Activated CD8-positive, alpha-beta memory T cell treated with anti-CD3 and anti-CD28 coated beads, Interleukin-2, amount 50 U/mL, for 48 hours (primary cell): ENCODE measurements at regions not wholly inside any gene's neighbourhood (a gene's known extent, or its start where the extent isn't known, plus 50 kb on each side); places are given as distances from the start of the nearest gene placed in this dataset.
"Not testable (repeated sequence)": the region's sequence is repeated elsewhere in the genome, so short reads cannot be mapped to it uniquely, and the experiment has no call there.

Experiments used
- DNase-seq: peaks from one replicate; pipeline ENCODE4 v3.0.0-alpha.2; 2020

- no peak for DNase-seq
Measured at GRCh38 chr1:166629946-166630345, 209.3 kb upstream of the POGK start.

- DNase-seq: no peak
Measured at GRCh38 chr1:166630369-166630768, 208.9 kb upstream of the POGK start.

GRCh38 chr1:166638137-166638536 is 201.1 kb upstream of the POGK start:
- no peak for DNase-seq

- DNase-seq: not testable (repeated sequence)
Measured at GRCh38 chr1:166657228-166657627, 182.0 kb upstream of the POGK start.

GRCh38 chr1:166666790-166667189 is 172.5 kb upstream of the POGK start:
- DNase-seq: not testable (repeated sequence)

GRCh38 chr1:166667600-166667999 is 171.7 kb upstream of the POGK start:
- DNase-seq: not testable (repeated sequence)

GRCh38 chr1:166671627-166672026 is 167.6 kb upstream of the POGK start:
- no peak for DNase-seq

GRCh38 chr1:166673722-166674121 is 165.6 kb upstream of the POGK start:
- DNase-seq: no peak

GRCh38 chr1:166675213-166675612 is 164.1 kb upstream of the POGK start:
- no peak for DNase-seq

- DNase-seq: no peak
Measured at GRCh38 chr1:166676981-166677380, 162.3 kb upstream of the POGK start.

GRCh38 chr1:166679369-166679768 is 159.9 kb upstream of the POGK start:
- no peak for DNase-seq

GRCh38 chr1:166682588-166682987 is 156.7 kb upstream of the POGK start:
- no peak for DNase-seq

GRCh38 chr1:166684669-166685068 is 154.6 kb upstream of the POGK start:
- not testable (repeated sequence) for DNase-seq

GRCh38 chr1:166685200-166685599 is 154.1 kb upstream of the POGK start:
- DNase-seq: no peak

GRCh38 chr1:166685891-166686290 is 153.4 kb upstream of the POGK start:
- not testable (repeated sequence) for DNase-seq

GRCh38 chr1:166690596-166690995 is 148.7 kb upstream of the POGK start:
- not testable (repeated sequence) for DNase-seq

- no peak for DNase-seq
Measured at GRCh38 chr1:166691476-166691875, 147.8 kb upstream of the POGK start.

GRCh38 chr1:166692346-166692745 is 146.9 kb upstream of the POGK start:
- DNase-seq: no peak

- no peak for DNase-seq
Measured at GRCh38 chr1:166693158-166693557, 146.1 kb upstream of the POGK start.

GRCh38 chr1:166693673-166694297 is 145.5 kb upstream of the POGK start:
- no peak for DNase-seq

GRCh38 chr1:166695115-166695514 is 144.2 kb upstream of the POGK start:
- no peak for DNase-seq

- not testable (repeated sequence) for DNase-seq
Measured at GRCh38 chr1:166695834-166696233, 143.4 kb upstream of the POGK start.

- DNase-seq: no peak
Measured at GRCh38 chr1:166698771-166699170, 140.5 kb upstream of the POGK start.

GRCh38 chr1:166699613-166700012 is 139.7 kb upstream of the POGK start:
- DNase-seq: no peak

GRCh38 chr1:166700696-166701095 is 138.6 kb upstream of the POGK start:
- DNase-seq: no peak
